ENCODE measurements at regions not wholly inside any gene's neighbourhood (a gene's known extent, or its start where the extent isn't known, plus 50 kb on each side); places are given as distances from the start of the nearest gene placed in this dataset.

GRCh38 chr20:22509090-22509842 is 75.1 kb downstream of the FOXA2 start:
- Histone ChIP-seq H3K79me2 (ENCODE audit: control insufficient read depth, insufficient read depth, low read length) (no peaks in the 10 kb centered on the region), H2AFZ (ENCODE audit: control insufficient read depth, low read length) (no peak overlapping the region), H3K27me3 (ENCODE audit: control insufficient read depth, extremely low read depth, insufficient read depth, low read length) (peaks cover 6% of the 10 kb centered on the region), H3K27ac (ENCODE audit: control insufficient read depth, insufficient read depth, low read length) (no peak overlapping the region), H3K4me1 (ENCODE audit: control insufficient read depth, extremely low read depth, insufficient read depth, low read length) (no peaks in the 10 kb centered on the region), H3K4me3 (ENCODE audit: control insufficient read depth in 2 of 3, extremely low read depth in 1 of 3, insufficient read depth in 2 of 3, low read depth in 1 of 3, low read length in 3 of 3) (no peak overlapping the region), H3K36me3 (ENCODE audit: control insufficient read depth in 2 of 2, extremely low read depth in 1 of 2, insufficient read depth in 2 of 2, low read length in 2 of 2) (no peaks in the 10 kb centered on the region), H4K20me1 (ENCODE audit: control insufficient read depth, extremely low read depth, insufficient read depth, low read length) (no peaks in the 10 kb centered on the region), H3K9me1 (ENCODE audit: control insufficient read depth, extremely low read depth, insufficient read depth, low read length) (no peaks in the 10 kb centered on the region), H3K4me2 (ENCODE audit: control insufficient read depth, extremely low read depth, insufficient read depth, low read depth, low read length) (no peak overlapping the region), H3K9me3 (ENCODE audit: control insufficient read depth, low read depth, low read length) (no peaks in the 10 kb centered on the region), H3K9ac (ENCODE audit: control insufficient read depth, extremely low read depth, insufficient read depth, low read length) (no peak overlapping the region)
- dilution Hi-C loops (cut with MboI; ENCODE audit: extremely low pct_ligation_motif_present, low sequenced_read_pairs) = no loop called here
- TF ChIP-seq EZH2 (IDR thresholded peaks at IDR 0.05; ENCODE audit: low read length) = no peak
- TF ChIP-seq, protein P1, sequence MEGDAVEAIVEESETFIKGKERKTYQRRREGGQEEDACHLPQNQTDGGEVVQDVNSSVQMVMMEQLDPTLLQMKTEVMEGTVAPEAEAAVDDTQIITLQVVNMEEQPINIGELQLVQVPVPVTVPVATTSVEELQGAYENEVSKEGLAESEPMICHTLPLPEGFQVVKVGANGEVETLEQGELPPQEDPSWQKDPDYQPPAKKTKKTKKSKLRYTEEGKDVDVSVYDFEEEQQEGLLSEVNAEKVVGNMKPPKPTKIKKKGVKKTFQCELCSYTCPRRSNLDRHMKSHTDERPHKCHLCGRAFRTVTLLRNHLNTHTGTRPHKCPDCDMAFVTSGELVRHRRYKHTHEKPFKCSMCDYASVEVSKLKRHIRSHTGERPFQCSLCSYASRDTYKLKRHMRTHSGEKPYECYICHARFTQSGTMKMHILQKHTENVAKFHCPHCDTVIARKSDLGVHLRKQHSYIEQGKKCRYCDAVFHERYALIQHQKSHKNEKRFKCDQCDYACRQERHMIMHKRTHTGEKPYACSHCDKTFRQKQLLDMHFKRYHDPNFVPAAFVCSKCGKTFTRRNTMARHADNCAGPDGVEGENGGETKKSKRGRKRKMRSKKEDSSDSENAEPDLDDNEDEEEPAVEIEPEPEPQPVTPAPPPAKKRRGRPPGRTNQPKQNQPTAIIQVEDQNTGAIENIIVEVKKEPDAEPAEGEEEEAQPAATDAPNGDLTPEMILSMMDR (optimal IDR thresholded peaks at IDR 0.05 in 1 of 3, IDR thresholded peaks at IDR 0.05 in 1 of 3, conservative IDR thresholded peaks at IDR 0.05 in 1 of 3; ENCODE audit: extremely low read depth in 1 of 3, insufficient read depth in 2 of 3, low read length in 3 of 3) = no peak
- no peak for FAIRE-seq
- no peak for DNase-seq (ENCODE audit: low read depth, low spot score)

GRCh38 chr20:22508426-22508825 is 75.9 kb downstream of the FOXA2 start:
- dilution Hi-C loops (cut with MboI; ENCODE audit: extremely low pct_ligation_motif_present, low sequenced_read_pairs) = no loop called here
- no peaks in the 10 kb centered on the region for H3K9me1 ChIP-seq (ENCODE audit: control insufficient read depth, extremely low read depth, insufficient read depth, low read length)
- peaks cover 3% of the 10 kb centered on the region for H3K27me3 ChIP-seq (ENCODE audit: control insufficient read depth, extremely low read depth, insufficient read depth, low read length)
- H3K27ac ChIP-seq (ENCODE audit: control insufficient read depth, insufficient read depth, low read length) = no peak overlapping the region
- H2AFZ ChIP-seq (ENCODE audit: control insufficient read depth, low read length) = no peak overlapping the region
- DNase-seq (ENCODE audit: low read depth, low spot score) = no peak
- no peaks in the 10 kb centered on the region for H3K36me3 ChIP-seq (ENCODE audit: control insufficient read depth in 2 of 2, extremely low read depth in 1 of 2, insufficient read depth in 2 of 2, low read length in 2 of 2)
- H3K4me3 ChIP-seq (ENCODE audit: control insufficient read depth in 2 of 3, extremely low read depth in 1 of 3, insufficient read depth in 2 of 3, low read depth in 1 of 3, low read length in 3 of 3) = no peak overlapping the region
- FAIRE-seq = no peak
- no peak overlapping the region for H3K9ac ChIP-seq (ENCODE audit: control insufficient read depth, extremely low read depth, insufficient read depth, low read length)
- no peaks in the 10 kb centered on the region for H3K79me2 ChIP-seq (ENCODE audit: control insufficient read depth, insufficient read depth, low read length)
- no peak overlapping the region for H3K4me2 ChIP-seq (ENCODE audit: control insufficient read depth, extremely low read depth, insufficient read depth, low read depth, low read length)
- H4K20me1 ChIP-seq (ENCODE audit: control insufficient read depth, extremely low read depth, insufficient read depth, low read length) = no peaks in the 10 kb centered on the region
- no peaks in the 10 kb centered on the region for H3K9me3 ChIP-seq (ENCODE audit: control insufficient read depth, low read depth, low read length)
- TF ChIP-seq EZH2 (IDR thresholded peaks at IDR 0.05; ENCODE audit: low read length) = no peak
- TF ChIP-seq, protein P1 (optimal IDR thresholded peaks at IDR 0.05 in 1 of 3, IDR thresholded peaks at IDR 0.05 in 1 of 3, conservative IDR thresholded peaks at IDR 0.05 in 1 of 3; ENCODE audit: extremely low read depth in 1 of 3, insufficient read depth in 2 of 3, low read length in 3 of 3) = no peak
- H3K4me1 ChIP-seq (ENCODE audit: control insufficient read depth, extremely low read depth, insufficient read depth, low read length) = no peaks in the 10 kb centered on the region
